IPS-18a (cell line): ENCODE measurements at regions not wholly inside any gene's neighbourhood (a gene's known extent, or its start where the extent isn't known, plus 50 kb on each side); places are given as distances from the start of the nearest gene placed in this dataset.
"Not testable (repeated sequence)": the region's sequence is repeated elsewhere in the genome, so short reads cannot be mapped to it uniquely, and the experiment has no call there.

ENCODE experiments used
- H3K27ac ChIP-seq: one replicate; pipeline ENCODE4 v1.5.1; 2013; ENCODE audit warnings: low read length
- H3K27me3 ChIP-seq: one replicate; pipeline ENCODE4 v1.6.1; 2013; ENCODE audit warnings: mild to moderate bottlenecking, low read length; ENCODE audit not compliant: control insufficient read depth, insufficient read depth
- H3K36me3 ChIP-seq: one replicate; pipeline ENCODE4 v1.6.1; 2013; ENCODE audit warnings: low read depth, low read length; ENCODE audit not compliant: control insufficient read depth
- H3K4me1 ChIP-seq: one replicate; pipeline ENCODE4 v1.6.1; 2013; ENCODE audit warnings: low read depth, low read length; ENCODE audit not compliant: control insufficient read depth
- H3K4me3 ChIP-seq: one replicate; pipeline ENCODE4 v1.5.1; 2013; ENCODE audit warnings: low read length
- H3K9ac ChIP-seq: one replicate; pipeline ENCODE4 v1.6.1; 2013; ENCODE audit warnings: mild to moderate bottlenecking, low read length, moderate library complexity
- H3K9me3 ChIP-seq: one replicate; pipeline ENCODE4 v1.6.1; 2013; ENCODE audit warnings: low read depth, low read length; ENCODE audit not compliant: control insufficient read depth

GRCh38 chr17:52923658-52924057 lies 765.1 kb upstream of the CA10 start:
- H3K4me3 ChIP-seq, result no peak overlapping the region
- H3K27me3 ChIP-seq, result no peaks in the 10 kb centered on the region
- no peak overlapping the region for H3K9ac ChIP-seq
- H3K4me1 ChIP-seq, result no peaks in the 10 kb centered on the region
- peaks cover 6% of the 10 kb centered on the region for H3K9me3 ChIP-seq
- no peaks in the 10 kb centered on the region for H3K36me3 ChIP-seq
- no peak overlapping the region for H3K27ac ChIP-seq

GRCh38 chr17:52899235-52899634 lies 740.7 kb upstream of the CA10 start:
- Histone ChIP-seq H3K27me3 (no peaks in the 10 kb centered on the region), H3K4me3 (no peak overlapping the region), H3K4me1 (no peaks in the 10 kb centered on the region), H3K9me3 (no peaks in the 10 kb centered on the region), H3K36me3 (no peaks in the 10 kb centered on the region), H3K9ac (no peak overlapping the region), H3K27ac (no peak overlapping the region)

- no peaks in the 10 kb centered on the region for H3K4me1 ChIP-seq
- no peak overlapping the region for H3K9ac ChIP-seq
- no peaks in the 10 kb centered on the region for H3K9me3 ChIP-seq
- no peak overlapping the region for H3K27ac ChIP-seq
- no peaks in the 10 kb centered on the region for H3K27me3 ChIP-seq
- no peak overlapping the region for H3K4me3 ChIP-seq
- no peaks in the 10 kb centered on the region for H3K36me3 ChIP-seq
Observed at GRCh38 chr17:52895272-52895671, 736.8 kb upstream of the CA10 start.

GRCh38 chr17:52892334-52892733 lies 733.8 kb upstream of the CA10 start:
- H3K27me3 ChIP-seq, result no peaks in the 10 kb centered on the region

GRCh38 chr17:52885882-52886281 lies 727.4 kb upstream of the CA10 start:
- Histone ChIP-seq H3K9me3 (no peaks in the 10 kb centered on the region), H3K9ac (no peak overlapping the region), H3K4me1 (no peaks in the 10 kb centered on the region), H3K36me3 (no peaks in the 10 kb centered on the region), H3K4me3 (no peak overlapping the region), H3K27ac (no peak overlapping the region), H3K27me3 (no peaks in the 10 kb centered on the region)

More at GRCh38 chr17:52892334-52892733, 733.8 kb upstream of the CA10 start:
- no peak overlapping the region for H3K9ac ChIP-seq
- H3K9me3 ChIP-seq, result no peaks in the 10 kb centered on the region
- no peak overlapping the region for H3K27ac ChIP-seq
- no peaks in the 10 kb centered on the region for H3K36me3 ChIP-seq
- H3K4me3 ChIP-seq, result no peak overlapping the region
- H3K4me1 ChIP-seq, result no peaks in the 10 kb centered on the region

GRCh38 chr17:52883907-52884491 lies 725.5 kb upstream of the CA10 start:
- H3K9me3 ChIP-seq, H3K36me3 ChIP-seq, H3K4me1 ChIP-seq, H3K4me3 ChIP-seq, H3K9ac ChIP-seq, H3K27ac ChIP-seq, H3K27me3 ChIP-seq: not testable (repeated sequence)

- not testable (repeated sequence) for H3K4me1 ChIP-seq, H3K27ac ChIP-seq, H3K9ac ChIP-seq, H3K9me3 ChIP-seq, H3K27me3 ChIP-seq, H3K4me3 ChIP-seq, H3K36me3 ChIP-seq
Observed at GRCh38 chr17:52846767-52847166, 688.3 kb upstream of the CA10 start.

- no peaks in the 10 kb centered on the region for H3K9me3 ChIP-seq
- no peak overlapping the region for H3K9ac ChIP-seq
- no peaks in the 10 kb centered on the region for H3K27me3 ChIP-seq
- no peaks in the 10 kb centered on the region for H3K36me3 ChIP-seq
- no peak overlapping the region for H3K27ac ChIP-seq
- no peak overlapping the region for H3K4me3 ChIP-seq
- no peaks in the 10 kb centered on the region for H3K4me1 ChIP-seq
Observed at GRCh38 chr17:52841971-52842370, 683.5 kb upstream of the CA10 start.

GRCh38 chr17:52837492-52837891 lies 679.0 kb upstream of the CA10 start:
- Histone ChIP-seq H3K27ac (no peak overlapping the region), H3K4me3 (no peak overlapping the region), H3K36me3 (no peaks in the 10 kb centered on the region), H3K9me3 (no peaks in the 10 kb centered on the region), H3K4me1 (no peaks in the 10 kb centered on the region), H3K27me3 (no peaks in the 10 kb centered on the region), H3K9ac (no peak overlapping the region)

- no peak overlapping the region for H3K9ac ChIP-seq
- no peaks in the 10 kb centered on the region for H3K4me1 ChIP-seq
- no peak overlapping the region for H3K4me3 ChIP-seq
- H3K9me3 ChIP-seq, result no peaks in the 10 kb centered on the region
- H3K27ac ChIP-seq, result no peak overlapping the region
- H3K27me3 ChIP-seq, result no peaks in the 10 kb centered on the region
- H3K36me3 ChIP-seq, result no peaks in the 10 kb centered on the region
Observed at GRCh38 chr17:52831536-52831935, 673.0 kb upstream of the CA10 start.

GRCh38 chr17:52828621-52829020 lies 670.1 kb upstream of the CA10 start:
- no peak overlapping the region for H3K27ac ChIP-seq
- H3K36me3 ChIP-seq, result no peaks in the 10 kb centered on the region
- no peaks in the 10 kb centered on the region for H3K9me3 ChIP-seq
- H3K27me3 ChIP-seq, result no peaks in the 10 kb centered on the region
- no peaks in the 10 kb centered on the region for H3K4me1 ChIP-seq
- H3K4me3 ChIP-seq, result no peak overlapping the region
- no peak overlapping the region for H3K9ac ChIP-seq

- no peak overlapping the region for H3K9ac ChIP-seq
- no peaks in the 10 kb centered on the region for H3K36me3 ChIP-seq
- no peaks in the 10 kb centered on the region for H3K4me1 ChIP-seq
- no peak overlapping the region for H3K4me3 ChIP-seq
- no peak overlapping the region for H3K27ac ChIP-seq
- H3K27me3 ChIP-seq, result no peaks in the 10 kb centered on the region
- no peaks in the 10 kb centered on the region for H3K9me3 ChIP-seq
Observed at GRCh38 chr17:52827526-52827925, 669.0 kb upstream of the CA10 start.
